SJSA1 (cell line): ENCODE measurements at regions not wholly inside any gene's neighbourhood (a gene's known extent, or its start where the extent isn't known, plus 50 kb on each side); places are given as distances from the start of the nearest gene placed in this dataset.
"Not testable (repeated sequence)": the region's sequence is repeated elsewhere in the genome, so short reads cannot be mapped to it uniquely, and the experiment has no call there.

Experiments used
- DNase-seq, 2 experiments: peaks; one replicate each; pipeline ENCODE4 v3.0.0-alpha.2; 2015 to 2020; ENCODE audit warnings: low spot score in 2 of 2, low read depth in 1 of 2
- H3K27ac ChIP-seq: fragments of 250-450 bp; sonication (Bioruptor Pico); 2 replicates; pipeline ENCODE4 v1.5.1; 2020; ENCODE audit warnings: mild to moderate bottlenecking, moderate library complexity
- H3K27me3 ChIP-seq: fragments of 250-450 bp; sonication (Bioruptor Pico); replicated peaks from 2 replicates; pipeline ENCODE4 v1.5.1; 2020; ENCODE audit warnings: mild to moderate bottlenecking, moderate library complexity
- H3K36me3 ChIP-seq: fragments of 250-450 bp; sonication (Bioruptor Pico); 2 replicates; pipeline ENCODE4 v1.5.1; 2020; ENCODE audit warnings: mild to moderate bottlenecking
- H3K4me1 ChIP-seq: fragments of 250-450 bp; sonication (Bioruptor Pico); replicated peaks from 2 replicates; pipeline ENCODE4 v1.6.1; 2021; ENCODE audit warnings: mild to moderate bottlenecking
- H3K4me3 ChIP-seq: fragments of 250-450 bp; sonication (Bioruptor Pico); 2 replicates; pipeline ENCODE4 v1.5.1; 2020; ENCODE audit warnings: mild to moderate bottlenecking
- H3K9me3 ChIP-seq: fragments of 250-450 bp; sonication (Bioruptor Pico); replicated peaks from 2 replicates; pipeline ENCODE4 v1.5.1; 2020; ENCODE audit warnings: mild to moderate bottlenecking

DNA sequence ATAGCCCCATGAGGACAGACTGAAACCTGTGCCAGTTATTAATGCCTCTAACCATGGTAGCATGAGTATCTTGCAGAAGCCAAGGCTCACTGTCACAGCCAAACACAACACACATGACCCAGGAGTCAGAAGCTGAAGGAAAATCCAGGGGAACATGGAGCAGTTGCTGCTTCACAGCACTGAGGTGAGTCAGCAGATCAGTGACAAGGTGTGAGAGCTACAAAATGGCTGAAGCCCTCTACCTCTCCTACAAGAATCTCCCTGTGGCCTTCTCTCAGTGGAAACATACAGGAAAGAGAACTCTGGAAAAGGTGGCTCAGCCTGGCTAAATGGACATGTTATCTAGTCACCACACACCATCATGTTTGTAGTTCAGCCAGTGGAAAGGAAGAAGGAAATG is 93.5 kb downstream of the NAB1 start:
- DNase-seq, result no peak
- no peak overlapping the region for H3K27ac ChIP-seq
- no peaks in the 10 kb centered on the region for H3K27me3 ChIP-seq
- H3K4me3 ChIP-seq, result no peak overlapping the region
- no peaks in the 10 kb centered on the region for H3K9me3 ChIP-seq
- H3K36me3 ChIP-seq, result no peaks in the 10 kb centered on the region
- H3K4me1 ChIP-seq, result peaks cover 6% of the 10 kb centered on the region

DNA sequence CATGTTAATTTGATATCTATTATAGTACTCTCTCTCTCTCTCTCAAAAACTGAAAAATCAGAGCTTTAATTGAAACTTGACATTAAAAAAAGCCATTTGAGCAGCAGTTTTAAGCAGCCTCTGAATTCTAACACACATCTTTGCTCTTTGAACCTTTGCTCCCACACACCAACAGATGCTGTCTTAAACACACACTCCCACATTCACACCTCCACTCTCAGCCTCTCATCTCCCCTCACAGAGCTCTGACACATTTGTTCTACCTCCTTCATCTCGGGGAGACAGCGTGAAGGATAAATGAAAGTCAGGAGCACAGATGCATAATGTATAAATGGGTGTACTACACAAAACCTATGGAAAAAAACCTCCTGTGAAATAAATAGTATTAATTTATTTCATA is 95.2 kb downstream of the NAB1 start:
- no peaks in the 10 kb centered on the region for H3K27me3 ChIP-seq
- H3K4me3 ChIP-seq, result no peak overlapping the region
- no peak for DNase-seq
- H3K4me1 ChIP-seq, result peaks cover 6% of the 10 kb centered on the region
- H3K9me3 ChIP-seq, result no peaks in the 10 kb centered on the region
- no peaks in the 10 kb centered on the region for H3K36me3 ChIP-seq
- no peak overlapping the region for H3K27ac ChIP-seq

DNA sequence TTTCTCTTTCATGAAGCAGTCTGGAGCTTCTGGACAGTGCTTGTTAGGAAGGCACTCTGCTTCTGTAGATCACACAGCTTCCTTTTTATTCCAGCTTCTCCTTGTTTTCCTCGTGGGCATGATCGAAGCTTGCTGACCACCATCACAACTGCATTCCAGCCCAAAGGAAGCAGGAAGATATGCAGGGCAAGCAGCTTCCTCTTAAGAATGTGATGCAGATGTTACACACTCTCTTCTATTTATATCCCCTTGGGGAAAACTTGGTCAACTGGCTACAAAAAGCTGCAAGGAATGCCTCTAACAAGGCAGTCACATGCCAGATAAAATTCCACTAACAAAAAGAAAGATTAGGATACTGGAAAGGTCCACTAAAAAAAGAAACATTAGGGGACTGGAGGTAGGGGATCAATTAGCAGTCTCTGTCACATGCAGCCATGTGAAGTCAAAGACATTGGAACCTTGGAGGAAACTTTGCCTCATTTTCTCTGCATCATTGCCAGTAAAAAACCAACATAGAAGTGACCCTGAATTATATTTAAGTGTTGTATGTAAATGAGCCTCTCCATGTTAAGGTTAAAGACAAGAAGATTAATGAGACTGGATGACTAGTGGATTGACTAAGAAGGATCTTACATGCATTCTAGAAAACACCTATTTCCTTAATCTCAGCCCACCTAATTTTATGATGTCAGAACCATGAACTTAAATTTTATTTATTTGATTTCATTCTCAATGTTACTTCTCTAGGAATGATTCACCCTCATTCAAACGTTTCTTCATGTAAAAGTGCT is 98.3 kb downstream of the NAB1 start:
- Histone ChIP-seq H3K27me3 (no peaks in the 10 kb centered on the region), H3K27ac (no peak overlapping the region), H3K36me3 (no peaks in the 10 kb centered on the region), H3K4me3 (no peak overlapping the region), H3K4me1 (peaks cover 6% of the 10 kb centered on the region), H3K9me3 (no peaks in the 10 kb centered on the region)
- no peak for DNase-seq

DNA sequence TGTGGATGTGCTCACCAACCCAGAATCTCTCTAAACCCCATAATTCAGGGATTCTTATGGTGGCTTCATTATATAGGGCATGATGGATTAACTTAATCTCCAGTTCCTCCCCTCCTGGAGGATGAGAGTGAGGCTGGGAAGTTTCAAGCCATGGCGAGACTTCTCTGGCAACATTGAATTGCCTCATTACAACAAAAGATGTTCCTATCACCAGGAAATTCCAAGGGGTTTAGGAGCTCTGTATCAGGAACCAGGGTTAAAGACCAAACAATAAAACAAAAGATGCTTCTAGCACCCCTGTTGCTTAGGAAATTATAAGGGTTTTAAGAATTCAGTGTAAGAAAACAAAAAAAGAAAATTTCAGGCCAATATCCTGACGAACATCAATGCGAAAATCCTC is 100.1 kb downstream of the NAB1 start:
- no peaks in the 10 kb centered on the region for H3K9me3 ChIP-seq
- no peaks in the 10 kb centered on the region for H3K36me3 ChIP-seq
- H3K27me3 ChIP-seq, result no peaks in the 10 kb centered on the region
- H3K4me3 ChIP-seq, result no peak overlapping the region
- peaks cover 6% of the 10 kb centered on the region for H3K4me1 ChIP-seq
- no peak for DNase-seq
- H3K27ac ChIP-seq, result no peak overlapping the region

DNA sequence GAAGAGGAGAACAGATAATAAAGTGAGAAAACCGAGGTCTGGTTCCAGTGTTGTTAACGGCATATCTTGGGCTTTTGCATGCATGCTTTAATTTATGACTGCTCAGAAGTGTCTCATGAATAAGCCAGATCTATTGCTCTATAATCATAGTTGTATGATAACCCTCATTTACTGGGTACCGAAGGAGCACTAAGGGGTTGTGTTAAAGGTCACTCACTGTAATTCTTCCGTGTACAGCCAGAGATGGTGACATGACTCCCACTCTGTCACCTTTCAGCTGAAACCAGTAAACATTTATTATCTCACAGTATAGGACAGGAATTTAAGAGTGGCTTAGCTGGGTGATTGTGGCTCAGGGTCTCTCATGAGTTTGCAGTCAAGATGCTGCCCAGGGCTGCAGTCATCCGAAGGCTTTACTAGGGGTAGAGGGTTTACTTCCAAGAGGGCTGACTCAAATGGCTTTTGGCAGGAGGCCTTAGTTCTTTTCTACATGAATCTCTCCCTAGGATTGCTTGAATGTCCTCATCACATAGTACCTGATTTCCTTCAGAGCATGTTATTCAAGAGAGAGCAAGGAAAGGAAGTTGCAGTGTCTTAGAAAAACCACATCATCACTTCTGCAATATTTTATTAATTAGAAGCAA is 107.0 kb downstream of the NAB1 start:
- Histone ChIP-seq H3K36me3 (no peaks in the 10 kb centered on the region), H3K27me3 (no peaks in the 10 kb centered on the region), H3K4me1 (peaks cover 11% of the 10 kb centered on the region), H3K27ac (no peak overlapping the region), H3K4me3 (no peak overlapping the region), H3K9me3 (no peaks in the 10 kb centered on the region)
- no peak for DNase-seq

DNA sequence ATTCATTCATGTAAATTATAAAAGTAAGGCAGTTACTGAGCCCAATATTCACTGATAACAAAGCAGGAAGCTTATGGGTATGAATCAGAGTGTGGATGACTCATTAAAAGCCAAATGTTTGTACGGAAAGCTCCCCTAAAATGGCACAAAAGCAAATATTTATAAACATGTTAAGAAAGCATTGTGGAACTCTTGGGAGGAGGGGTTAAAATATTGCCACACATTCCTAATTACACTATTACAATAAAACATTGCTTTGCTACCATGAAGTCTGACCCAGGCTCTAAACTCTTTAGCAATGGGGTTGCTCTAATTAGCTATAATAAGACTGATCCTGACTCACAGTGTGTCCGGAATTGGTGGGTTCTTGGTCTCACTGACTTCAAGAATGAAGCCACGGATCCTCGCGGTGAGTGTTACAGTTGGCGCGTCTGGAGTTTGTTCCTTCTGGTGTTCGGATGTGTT is 110.9 kb downstream of the NAB1 start:
- Histone ChIP-seq H3K9me3 (no peaks in the 10 kb centered on the region), H3K36me3 (no peaks in the 10 kb centered on the region), H3K27ac (peak overlapping the region; percentile 26; the same call in 1 of the 2 replicates), H3K4me3 (no peak overlapping the region), H3K4me1 (peaks cover 11% of the 10 kb centered on the region), H3K27me3 (no peaks in the 10 kb centered on the region)
- DNase-seq, result peak; percentile 50 to 87

DNA sequence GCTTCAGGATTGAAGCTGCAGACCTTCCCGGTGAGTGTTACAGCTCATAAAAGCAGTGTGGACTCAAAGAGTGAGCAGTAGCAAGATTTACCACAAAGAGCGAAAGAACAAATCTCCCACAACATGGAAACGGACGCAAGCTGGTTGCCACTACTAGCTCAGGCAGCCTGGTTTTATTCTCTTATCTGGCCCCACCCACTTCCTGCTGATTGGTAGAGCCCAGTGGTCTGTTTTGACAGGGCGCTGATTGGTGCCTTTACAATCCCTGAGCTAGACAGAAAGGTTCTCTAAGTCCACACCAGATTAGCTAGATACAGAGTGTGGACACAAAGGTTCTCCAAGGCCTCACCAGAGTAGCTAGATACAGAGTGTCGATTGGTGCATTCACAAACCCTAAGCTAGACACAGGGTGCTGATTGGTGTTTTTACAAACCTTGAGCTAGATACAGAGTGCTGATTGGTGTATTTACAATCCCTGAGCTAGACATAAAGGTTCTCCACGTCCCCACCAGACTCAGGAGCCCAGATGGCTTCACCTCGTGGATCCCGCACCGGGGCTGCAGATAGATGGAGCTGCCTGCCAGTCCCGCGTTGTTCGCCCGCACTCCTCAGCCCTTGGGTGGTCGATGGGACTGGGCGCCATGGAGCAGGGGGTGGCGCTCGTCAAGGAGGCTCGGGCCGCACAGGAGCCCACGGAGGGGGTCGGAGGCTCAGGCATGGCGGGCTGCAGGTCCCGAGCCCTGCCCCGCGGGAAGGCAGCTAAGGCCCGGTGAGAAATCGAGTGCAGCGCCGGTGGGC is 111.7 kb downstream of the NAB1 start:
- DNase-seq, H3K4me3 ChIP-seq: not testable (repeated sequence)
- peak overlapping the region; percentile 26; the same call in 1 of the 2 replicates for H3K27ac ChIP-seq

DNA sequence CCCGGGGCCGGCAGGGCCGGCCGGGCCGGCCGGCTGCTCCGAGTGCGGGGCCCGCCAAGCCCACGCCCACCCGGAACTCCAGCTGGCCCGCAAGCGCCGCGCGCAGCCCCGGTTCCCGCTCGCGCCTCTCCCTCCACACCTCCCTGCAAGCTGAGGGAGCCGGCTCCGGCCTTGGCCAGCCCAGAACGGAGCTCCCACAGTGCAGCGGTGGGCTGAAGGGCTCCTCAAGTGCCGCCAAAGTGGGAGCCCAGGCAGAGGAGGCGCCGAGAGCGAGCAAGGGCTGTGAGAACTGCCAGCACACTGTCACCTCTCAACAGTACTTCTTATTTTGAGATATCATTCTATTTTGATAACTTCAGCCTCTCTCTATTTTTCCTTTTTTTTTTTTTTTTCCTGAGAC is 112.3 kb downstream of the NAB1 start:
- H3K4me1 ChIP-seq, result peaks cover 19% of the 10 kb centered on the region
- H3K27me3 ChIP-seq, H3K4me3 ChIP-seq, H3K27ac ChIP-seq, DNase-seq, H3K9me3 ChIP-seq, H3K36me3 ChIP-seq: not testable (repeated sequence)

More for the DNA sequence above, 111.7 kb downstream of the NAB1 start:
- peaks cover 12% of the 10 kb centered on the region for H3K4me1 ChIP-seq
- H3K36me3 ChIP-seq, H3K9me3 ChIP-seq, H3K27me3 ChIP-seq: not testable (repeated sequence)

DNA sequence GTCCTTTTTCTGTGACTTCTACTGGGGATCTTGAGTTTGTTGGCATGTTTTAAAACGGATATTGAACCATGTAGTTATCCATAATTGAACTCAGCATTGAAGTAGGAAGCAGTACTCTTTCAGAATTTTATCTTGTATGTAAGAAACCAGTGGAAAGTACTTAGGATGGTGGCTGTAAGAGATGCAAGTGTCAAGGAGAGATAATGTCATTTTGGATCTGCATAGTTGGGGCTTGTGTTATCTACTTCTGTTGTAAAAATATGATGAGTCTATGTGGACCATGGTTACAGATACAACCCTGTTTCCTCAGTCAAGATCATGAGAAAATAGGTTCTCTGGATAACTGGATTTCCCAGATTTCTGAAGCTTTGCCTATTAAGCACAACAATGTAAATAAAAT is 113.7 kb downstream of the NAB1 start:
- H3K4me1 ChIP-seq, result peaks cover 21% of the 10 kb centered on the region
- H3K27me3 ChIP-seq, result no peaks in the 10 kb centered on the region
- H3K36me3 ChIP-seq, result no peaks in the 10 kb centered on the region
- no peak overlapping the region for H3K27ac ChIP-seq
- no peak for DNase-seq
- H3K4me3 ChIP-seq, result no peak overlapping the region
- no peaks in the 10 kb centered on the region for H3K9me3 ChIP-seq

DNA sequence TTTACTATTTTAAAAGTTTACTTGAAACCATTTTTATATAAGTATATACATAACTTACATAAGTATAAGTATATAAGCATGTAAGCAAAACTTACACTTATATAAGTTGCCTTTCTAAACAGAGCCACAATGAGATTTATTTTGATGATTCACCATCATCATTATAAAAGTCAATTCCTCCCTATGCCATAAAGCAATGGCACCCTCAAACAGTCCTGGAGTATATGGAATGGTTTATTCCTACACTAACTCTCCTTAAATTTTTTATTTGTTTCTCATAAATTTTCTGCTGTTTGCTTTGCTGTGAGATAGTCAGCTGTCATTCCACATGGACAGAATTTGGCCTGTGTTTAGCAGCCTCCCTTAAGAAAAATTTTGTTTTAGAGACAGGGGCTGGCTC is 114.2 kb downstream of the NAB1 start:
- Histone ChIP-seq H3K36me3 (no peaks in the 10 kb centered on the region), H3K27me3 (no peaks in the 10 kb centered on the region), H3K27ac (no peak overlapping the region), H3K9me3 (no peaks in the 10 kb centered on the region), H3K4me3 (no peak overlapping the region), H3K4me1 (peaks cover 21% of the 10 kb centered on the region)
- no peak for DNase-seq

DNA sequence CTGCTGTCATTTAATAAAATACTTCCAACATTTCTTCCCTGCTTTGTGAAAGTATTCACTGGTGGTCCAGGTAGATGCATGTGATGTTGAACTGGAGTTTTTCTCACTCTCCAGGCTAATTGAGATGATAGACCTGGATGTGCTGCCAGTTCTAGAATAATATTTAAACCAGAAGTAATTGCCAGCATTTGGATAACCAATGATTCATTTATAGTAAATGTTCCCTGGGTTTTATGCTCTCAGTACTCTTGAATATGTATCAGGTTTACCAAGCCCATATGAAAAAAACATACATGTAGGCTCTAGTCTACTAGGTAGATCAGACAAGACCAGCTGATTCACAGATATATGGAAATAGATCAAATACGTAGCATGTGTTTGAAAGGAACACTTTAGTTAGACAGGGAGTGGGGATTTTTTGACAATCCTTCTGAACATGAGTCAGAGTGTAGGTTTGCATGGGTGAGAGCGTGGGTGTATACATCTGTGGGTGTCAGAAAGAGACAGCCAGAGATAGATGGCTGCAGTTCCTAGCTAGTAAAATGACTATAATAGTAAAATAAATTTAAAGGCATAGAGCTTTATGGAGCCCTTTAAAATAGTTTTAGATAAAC is 115.1 kb downstream of the NAB1 start:
- DNase-seq, result no peak
- H3K36me3 ChIP-seq, result no peaks in the 10 kb centered on the region
- no peak overlapping the region for H3K4me3 ChIP-seq
- no peaks in the 10 kb centered on the region for H3K9me3 ChIP-seq
- H3K4me1 ChIP-seq, result peaks cover 21% of the 10 kb centered on the region
- H3K27ac ChIP-seq, result no peak overlapping the region
- H3K27me3 ChIP-seq, result no peaks in the 10 kb centered on the region

DNA sequence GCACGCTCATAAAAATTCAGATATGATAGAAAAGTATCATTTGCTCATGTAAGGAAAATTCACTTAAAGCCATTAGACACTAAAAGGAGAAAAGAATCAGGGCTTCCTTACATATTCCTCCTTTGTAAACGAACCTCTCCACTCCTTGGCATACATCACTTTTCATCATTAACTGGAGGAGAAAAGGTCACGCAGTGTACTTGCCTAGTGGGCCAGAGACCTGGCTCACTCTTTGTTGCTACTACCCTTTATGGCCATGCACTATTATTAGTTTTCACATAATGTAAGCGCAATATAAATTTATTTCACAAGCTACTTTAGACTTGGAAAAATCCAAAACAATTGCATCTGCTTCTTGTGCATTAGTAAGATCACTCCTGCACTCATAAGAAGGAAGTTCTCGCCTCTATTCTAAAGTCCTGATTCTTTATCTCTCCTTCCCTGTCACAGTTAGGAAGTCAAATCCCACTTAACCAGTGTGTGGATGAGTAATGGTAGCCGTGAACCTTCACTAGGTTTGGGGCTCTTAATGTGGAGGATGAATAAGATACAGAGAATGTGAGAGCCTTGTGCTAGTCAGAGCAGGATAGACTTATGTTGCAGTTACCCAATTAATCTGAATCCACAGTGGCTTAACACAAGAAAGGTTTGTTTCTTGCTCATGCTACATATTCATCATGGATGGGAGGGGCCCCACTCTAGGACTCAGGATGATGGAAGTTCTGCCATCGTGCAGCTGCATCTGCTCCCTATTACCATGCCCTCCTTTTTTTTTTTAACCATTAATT is 115.0 kb upstream of the GLS start:
- no peaks in the 10 kb centered on the region for H3K9me3 ChIP-seq
- H3K27ac ChIP-seq, result no peak overlapping the region
- H3K27me3 ChIP-seq, result no peaks in the 10 kb centered on the region
- no peak overlapping the region for H3K4me3 ChIP-seq
- no peak for DNase-seq
- H3K4me1 ChIP-seq, result peaks cover 10% of the 10 kb centered on the region
- no peaks in the 10 kb centered on the region for H3K36me3 ChIP-seq

DNA sequence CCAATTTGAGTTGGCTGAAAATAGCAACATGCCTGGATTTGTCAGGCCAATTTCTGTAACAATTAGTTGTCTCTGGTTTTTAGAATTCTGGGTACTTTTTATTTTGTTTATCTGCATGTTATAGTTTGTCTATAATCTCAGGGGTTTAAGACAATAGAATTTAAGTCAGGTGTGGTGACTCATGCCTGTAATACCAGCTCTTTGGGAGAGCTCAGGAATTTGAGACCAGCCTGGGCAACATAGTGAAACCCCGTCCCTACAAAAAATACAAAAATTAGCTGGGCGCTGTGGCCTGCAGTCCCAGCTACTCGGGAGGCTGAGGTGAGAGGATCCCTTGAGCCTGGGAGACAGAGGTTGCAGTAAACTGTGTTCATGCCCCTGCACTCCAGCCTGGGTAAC is 114.4 kb upstream of the GLS start:
- no peaks in the 10 kb centered on the region for H3K9me3 ChIP-seq
- peaks cover 10% of the 10 kb centered on the region for H3K4me1 ChIP-seq
- H3K4me3 ChIP-seq, result no peak overlapping the region
- H3K27me3 ChIP-seq, result no peaks in the 10 kb centered on the region
- no peak overlapping the region for H3K27ac ChIP-seq
- no peak for DNase-seq
- no peaks in the 10 kb centered on the region for H3K36me3 ChIP-seq
